ENCODE measurements at regions not wholly inside any gene's neighbourhood (a gene's known extent, or its start where the extent isn't known, plus 50 kb on each side); places are given as distances from the start of the nearest gene placed in this dataset.

GRCh38 chr1:102782144-102782543 lies 326.2 kb downstream of the COL11A1 start:
- Histone ChIP-seq H3K36me3 (ENCODE audit: control insufficient read depth in 2 of 2, insufficient read depth in 1 of 2, low read length in 2 of 2) (no peaks in the 10 kb centered on the region), H3K9me3 (ENCODE audit: control insufficient read depth, insufficient read depth, low read depth, low read length) (no peaks in the 10 kb centered on the region), H3K4me1 (ENCODE audit: control insufficient read depth, insufficient read depth, low read length) (no peaks in the 10 kb centered on the region), H3K27ac (ENCODE audit: extremely low read depth, low read depth, low read length) (no peak overlapping the region), H3K4me3 (ENCODE audit: low read depth, low read length) (no peak overlapping the region)
- no peak for TF ChIP-seq ZNF529 (tag by site-specific recombination; IDR thresholded peaks at IDR 0.05; ENCODE audit: insufficient replicate concordance)
- no peak for TF ChIP-seq KLF8 (tag by site-specific recombination; IDR thresholded peaks at IDR 0.05)
- TF ChIP-seq ZFP3 (tag by site-specific recombination; IDR thresholded peaks at IDR 0.05; ENCODE audit: low read depth) = no peak
- no peak for TF ChIP-seq ZNF133 (tag by site-specific recombination; IDR thresholded peaks at IDR 0.05)
- TF ChIP-seq, protein P1, sequence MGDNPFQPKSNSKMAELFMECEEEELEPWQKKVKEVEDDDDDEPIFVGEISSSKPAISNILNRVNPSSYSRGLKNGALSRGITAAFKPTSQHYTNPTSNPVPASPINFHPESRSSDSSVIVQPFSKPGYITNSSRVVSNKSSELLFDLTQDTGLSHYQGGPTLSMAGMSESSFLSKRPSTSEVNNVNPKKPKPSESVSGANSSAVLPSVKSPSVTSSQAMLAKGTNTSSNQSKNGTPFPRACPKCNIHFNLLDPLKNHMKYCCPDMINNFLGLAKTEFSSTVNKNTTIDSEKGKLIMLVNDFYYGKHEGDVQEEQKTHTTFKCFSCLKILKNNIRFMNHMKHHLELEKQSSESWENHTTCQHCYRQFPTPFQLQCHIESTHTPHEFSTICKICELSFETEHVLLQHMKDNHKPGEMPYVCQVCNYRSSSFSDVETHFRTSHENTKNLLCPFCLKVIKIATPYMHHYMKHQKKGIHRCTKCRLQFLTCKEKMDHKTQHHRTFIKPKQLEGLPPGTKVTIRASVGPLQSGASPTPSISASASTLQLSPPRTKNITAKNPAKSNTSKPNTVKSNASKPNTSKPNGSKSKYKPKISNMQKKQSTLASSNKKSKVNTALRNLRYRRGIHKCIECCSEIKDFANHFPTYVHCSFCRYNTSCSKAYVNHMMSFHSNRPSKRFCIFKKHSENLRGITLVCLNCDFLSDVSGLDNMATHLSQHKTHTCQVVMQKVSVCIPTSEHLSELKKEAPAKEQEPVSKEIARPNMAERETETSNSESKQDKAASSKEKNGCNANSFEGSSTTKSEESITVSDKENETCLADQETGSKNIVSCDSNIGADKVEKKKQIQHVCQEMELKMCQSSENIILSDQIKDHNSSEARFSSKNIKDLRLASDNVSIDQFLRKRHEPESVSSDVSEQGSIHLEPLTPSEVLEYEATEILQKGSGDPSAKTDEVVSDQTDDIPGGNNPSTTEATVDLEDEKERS (tag by site-specific recombination; IDR thresholded peaks at IDR 0.05) = no peak
- no peak for TF ChIP-seq ZNF16 (tag by site-specific recombination; IDR thresholded peaks at IDR 0.05; ENCODE audit: low read depth)
- no peak for TF ChIP-seq ZNF629 (tag by site-specific recombination; IDR thresholded peaks at IDR 0.05)
- TF ChIP-seq, protein P2, sequence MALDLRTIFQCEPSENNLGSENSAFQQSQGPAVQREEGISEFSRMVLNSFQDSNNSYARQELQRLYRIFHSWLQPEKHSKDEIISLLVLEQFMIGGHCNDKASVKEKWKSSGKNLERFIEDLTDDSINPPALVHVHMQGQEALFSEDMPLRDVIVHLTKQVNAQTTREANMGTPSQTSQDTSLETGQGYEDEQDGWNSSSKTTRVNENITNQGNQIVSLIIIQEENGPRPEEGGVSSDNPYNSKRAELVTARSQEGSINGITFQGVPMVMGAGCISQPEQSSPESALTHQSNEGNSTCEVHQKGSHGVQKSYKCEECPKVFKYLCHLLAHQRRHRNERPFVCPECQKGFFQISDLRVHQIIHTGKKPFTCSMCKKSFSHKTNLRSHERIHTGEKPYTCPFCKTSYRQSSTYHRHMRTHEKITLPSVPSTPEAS (tag by site-specific recombination; IDR thresholded peaks at IDR 0.05) = no peak
- no peak for TF ChIP-seq ZNF341 (tag by site-specific recombination; IDR thresholded peaks at IDR 0.05; ENCODE audit: low read depth)
- no peak for TF ChIP-seq ZNF548 (tag by site-specific recombination; IDR thresholded peaks at IDR 0.05)
- TF ChIP-seq, protein P3, sequence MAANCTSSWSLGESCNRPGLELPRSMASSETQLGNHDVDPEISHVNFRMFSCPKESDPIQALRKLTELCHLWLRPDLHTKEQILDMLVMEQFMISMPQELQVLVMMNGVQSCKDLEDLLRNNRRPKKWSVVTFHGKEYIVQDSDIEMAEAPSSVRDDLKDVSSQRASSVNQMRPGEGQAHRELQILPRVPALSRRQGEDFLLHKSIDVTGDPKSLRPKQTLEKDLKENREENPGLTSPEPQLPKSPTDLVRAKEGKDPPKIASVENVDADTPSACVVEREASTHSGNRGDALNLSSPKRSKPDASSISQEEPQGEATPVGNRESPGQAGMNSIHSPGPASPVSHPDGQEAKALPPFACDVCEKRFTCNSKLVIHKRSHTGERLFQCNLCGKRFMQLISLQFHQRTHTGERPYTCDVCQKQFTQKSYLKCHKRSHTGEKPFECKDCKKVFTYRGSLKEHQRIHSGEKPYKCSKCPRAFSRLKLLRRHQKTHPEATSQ (tag by site-specific recombination; IDR thresholded peaks at IDR 0.05) = no peak
- no peak for TF ChIP-seq ZNF670 (tag by site-specific recombination; IDR thresholded peaks at IDR 0.05; ENCODE audit: low read depth)
- no peak for TF ChIP-seq GFI1B (tag by site-specific recombination; IDR thresholded peaks at IDR 0.05)
- ChIA-PET CTCF (no interaction called here), POLR2A (no interaction called here)

DNA sequence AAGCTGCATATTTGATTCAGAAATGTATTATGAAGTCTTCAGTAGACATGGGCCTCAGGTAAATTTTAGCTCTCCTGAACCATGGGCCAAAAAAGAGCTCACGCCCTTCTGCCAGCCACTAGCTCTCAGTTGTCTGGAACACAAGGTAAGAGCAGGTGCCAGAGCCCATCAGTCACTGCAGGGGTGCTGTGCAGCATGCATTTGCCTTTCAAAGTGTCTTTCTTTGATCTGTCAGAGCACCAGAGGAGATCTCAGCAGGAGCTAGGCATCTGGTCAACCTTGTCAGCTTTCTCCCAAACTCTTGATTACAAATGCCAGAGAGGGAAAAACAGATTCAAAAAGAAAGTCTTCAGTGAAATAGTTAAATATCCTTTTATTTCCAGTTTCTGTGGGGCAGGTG lies 332.3 kb downstream of the COL11A1 start:
- Histone ChIP-seq H3K36me3 (ENCODE audit: control insufficient read depth in 2 of 2, insufficient read depth in 1 of 2, low read length in 2 of 2) (no peaks in the 10 kb centered on the region), H3K4me1 (ENCODE audit: control insufficient read depth, insufficient read depth, low read length) (no peaks in the 10 kb centered on the region), H3K9me3 (ENCODE audit: control insufficient read depth, insufficient read depth, low read depth, low read length) (no peaks in the 10 kb centered on the region), H3K27ac (ENCODE audit: extremely low read depth, low read depth, low read length) (no peak overlapping the region), H3K4me3 (ENCODE audit: low read depth, low read length) (no peak overlapping the region)
- no peak for TF ChIP-seq ZNF114 (tag by site-specific recombination; IDR thresholded peaks at IDR 0.05)
- no peak for TF ChIP-seq GLI4 (tag by site-specific recombination; IDR thresholded peaks at IDR 0.05)
- TF ChIP-seq ZNF837 (tag by site-specific recombination; IDR thresholded peaks at IDR 0.05) = no peak
- no peak for TF ChIP-seq ZNF768 (tag by site-specific recombination; IDR thresholded peaks at IDR 0.05)
- TF ChIP-seq ZNF561 (tag by site-specific recombination; IDR thresholded peaks at IDR 0.05; ENCODE audit: borderline replicate concordance) = no peak
- TF ChIP-seq ZNF416 (tag by site-specific recombination; IDR thresholded peaks at IDR 0.05) = no peak
- TF ChIP-seq EGR2 (tag by site-specific recombination; IDR thresholded peaks at IDR 0.05; ENCODE audit: low read depth) = no peak
- TF ChIP-seq, protein P2 (tag by site-specific recombination; IDR thresholded peaks at IDR 0.05) = no peak
- TF ChIP-seq ZNF24 (tag by site-specific recombination; IDR thresholded peaks at IDR 0.05) = no peak
- ChIA-PET POLR2A (no interaction called here), CTCF (no interaction called here)
